H9 (cell line): ENCODE measurements at regions not wholly inside any gene's neighbourhood (a gene's known extent, or its start where the extent isn't known, plus 50 kb on each side); places are given as distances from the start of the nearest gene placed in this dataset.

Experiments used
- DNase-seq: peaks from one replicate; pipeline ENCODE4 v3.0.0-alpha.2; 2017
- H2AFZ ChIP-seq: one replicate; pipeline ENCODE4 v1.6.1; 2013; ENCODE audit warnings: mild to moderate bottlenecking, low read length, control low read depth, moderate library complexity
- H2AK5ac ChIP-seq: 2 replicates; pipeline ENCODE4 v1.6.1; 2013; ENCODE audit warnings: low read length, control low read depth, mixed read lengths; ENCODE audit not compliant: insufficient read length
- H2BK120ac ChIP-seq: one replicate; pipeline ENCODE4 v1.6.1; 2013; ENCODE audit warnings: low read depth, mild to moderate bottlenecking, low read length, control low read depth, inconsistent platforms; ENCODE audit not compliant: poor library complexity, severe bottlenecking
- H2BK12ac ChIP-seq: 2 replicates; pipeline ENCODE4 v1.6.1; 2013; ENCODE audit warnings: low read length, control low read depth, mixed read lengths, low read depth; ENCODE audit not compliant: insufficient read length
- H2BK15ac ChIP-seq: 2 replicates; pipeline ENCODE4 v1.6.1; 2013; ENCODE audit warnings: low read depth, low read length, control low read depth
- H2BK20ac ChIP-seq: one replicate; pipeline ENCODE4 v1.6.1; 2013; ENCODE audit warnings: low read depth, mild to moderate bottlenecking, low read length, control low read depth, inconsistent platforms; ENCODE audit not compliant: poor library complexity, severe bottlenecking
- H2BK5ac ChIP-seq: 2 replicates; pipeline ENCODE4 v1.6.1; 2013; ENCODE audit warnings: low read length, control low read depth, mixed read lengths; ENCODE audit not compliant: insufficient read length
- H3K14ac ChIP-seq: 2 replicates; pipeline ENCODE4 v1.6.1; 2013; ENCODE audit warnings: low read length, control low read depth; ENCODE audit not compliant: insufficient read depth
- H3K18ac ChIP-seq: 2 replicates; pipeline ENCODE4 v1.6.1; 2013; ENCODE audit warnings: low read depth, mild to moderate bottlenecking, mixed read lengths, low read length, control low read depth; ENCODE audit not compliant: insufficient read length
- H3K23ac ChIP-seq: 2 replicates; pipeline ENCODE4 v1.6.1; 2013; ENCODE audit warnings: low read length, control low read depth, mixed read lengths, low read depth; ENCODE audit not compliant: insufficient read length
- H3K23me2 ChIP-seq: 2 replicates; pipeline ENCODE4 v1.6.1; 2013; ENCODE audit warnings: low read depth, mild to moderate bottlenecking, mixed read lengths, low read length, control low read depth; ENCODE audit not compliant: insufficient read length, poor library complexity, severe bottlenecking
- H3K27ac ChIP-seq: 2 replicates; pipeline ENCODE4 v1.5.1; 2013; ENCODE audit warnings: low read length, control low read depth, mixed read lengths, low read depth; ENCODE audit not compliant: insufficient read length
- H3K27me3 ChIP-seq: 2 replicates; pipeline ENCODE4 v1.6.1; 2013; ENCODE audit warnings: low read length, control low read depth, inconsistent platforms; ENCODE audit not compliant: insufficient read depth
- H3K4ac ChIP-seq: 2 replicates; pipeline ENCODE4 v1.6.1; 2013; ENCODE audit warnings: low read depth, mild to moderate bottlenecking, control low read depth, inconsistent platforms, low read length, moderate library complexity
- H3K4me1 ChIP-seq: 2 replicates; pipeline ENCODE4 v1.6.1; 2013; ENCODE audit warnings: low read length, control low read depth, inconsistent platforms; ENCODE audit not compliant: insufficient read depth
- H3K4me2 ChIP-seq: 2 replicates; pipeline ENCODE4 v1.6.1; 2013; ENCODE audit warnings: low read length, control low read depth, mixed read lengths; ENCODE audit not compliant: insufficient read length, insufficient read depth
- H3K56ac ChIP-seq: 2 replicates; pipeline ENCODE4 v1.6.1; 2013; ENCODE audit warnings: low read depth, mild to moderate bottlenecking, mixed read lengths, low read length, control low read depth; ENCODE audit not compliant: insufficient read length
- H3K79me1 ChIP-seq: 2 replicates; pipeline ENCODE4 v1.6.1; 2013; ENCODE audit warnings: low read depth, mild to moderate bottlenecking, moderate library complexity, low read length, control low read depth, inconsistent platforms; ENCODE audit not compliant: insufficient read depth, poor library complexity, severe bottlenecking
- H3K79me2 ChIP-seq: 2 replicates; pipeline ENCODE4 v1.6.1; 2013; ENCODE audit warnings: low read length, control low read depth, inconsistent platforms; ENCODE audit not compliant: insufficient read depth
- H3K9ac ChIP-seq: 2 replicates; pipeline ENCODE4 v1.6.1; 2013; ENCODE audit warnings: low read length, control low read depth, mixed read lengths; ENCODE audit not compliant: insufficient read length; ENCODE audit errors: extremely low read depth
- H3K9me3 ChIP-seq: one replicate; pipeline ENCODE4 v1.6.1; 2013; ENCODE audit warnings: low read depth, low read length, inconsistent platforms; ENCODE audit not compliant: control insufficient read depth
- H3T11ph ChIP-seq: one replicate; pipeline ENCODE4 v1.6.1; 2013; ENCODE audit warnings: mild to moderate bottlenecking, low read length, control low read depth, inconsistent platforms
- H4K20me1 ChIP-seq: one replicate; pipeline ENCODE4 v1.6.1; 2013; ENCODE audit not compliant: control insufficient read depth, insufficient read length, insufficient read depth
- H4K5ac ChIP-seq: 2 replicates; pipeline ENCODE4 v1.6.1; 2013; ENCODE audit warnings: low read depth, mild to moderate bottlenecking, mixed read lengths, low read length, control low read depth; ENCODE audit not compliant: insufficient read length
- H4K8ac ChIP-seq: replicated peaks from 2 replicates; pipeline ENCODE4 v1.6.1; 2013; ENCODE audit warnings: low read length, control low read depth, mixed read lengths, low read depth; ENCODE audit not compliant: insufficient read length
- H4K91ac ChIP-seq: 2 replicates; pipeline ENCODE4 v1.6.1; 2013; ENCODE audit warnings: low read depth, mild to moderate bottlenecking, moderate library complexity, mixed read lengths, low read length, control low read depth; ENCODE audit not compliant: insufficient read length
- H3K27ac Mint-ChIP-seq, 3 experiments: 2 replicates in 2 of 3; 3 replicates in 1 of 3; pipeline ENCODE4 v1.8.0; 2020 to 2021; ENCODE audit warnings: mixed read lengths in 3 of 3, mild to moderate bottlenecking in 1 of 3, moderate library complexity in 1 of 3
- H3K27me3 Mint-ChIP-seq: 2 replicates; pipeline ENCODE4 v1.8.0; 2021; ENCODE audit warnings: low read depth, mild to moderate bottlenecking, moderate library complexity, mixed read lengths
- H3K36me3 Mint-ChIP-seq, 3 experiments: 2 replicates in 2 of 3; 3 replicates in 1 of 3; pipeline ENCODE4 v1.8.0; 2020 to 2021; ENCODE audit warnings: low read depth in 3 of 3, mixed read lengths in 3 of 3; ENCODE audit not compliant: insufficient read depth in 1 of 3
- H3K4me1 Mint-ChIP-seq, 2 experiments: 2 replicates each; pipeline ENCODE4 v1.8.0; 2020; ENCODE audit warnings: mixed read lengths in 2 of 2
- H3K4me3 Mint-ChIP-seq, 2 experiments: 2 replicates in 1 of 2; 3 replicates in 1 of 2; pipeline ENCODE4 v1.8.0; 2020 to 2021; ENCODE audit warnings: mild to moderate bottlenecking in 2 of 2, mixed read lengths in 2 of 2, moderate library complexity in 1 of 2
- H3K9me3 Mint-ChIP-seq, 2 experiments: 2 replicates in 1 of 2; 3 replicates in 1 of 2; pipeline ENCODE4 v1.8.0; 2020; ENCODE audit warnings: mild to moderate bottlenecking in 2 of 2, mixed read lengths in 2 of 2, moderate library complexity in 1 of 2
- CTCF ChIP-seq: fragments of 200-600 bp; sonication (generic); conservative IDR thresholded peaks from 3 replicates; pipeline ENCODE4 v1.8.0; 2021; ENCODE audit warnings: antibody characterized with exemption, mild to moderate bottlenecking
- WGBS: extraction: QIAGEN DNeasy Blood & Tissue Kit; methylation state at CpG from one replicate; pipeline ENCODE4 v1.1.7; 2013; ENCODE audit warnings: missing lambda C conversion rate, low lambda C conversion rate, mixed read lengths; ENCODE audit not compliant: insufficient read length; ENCODE audit errors: extremely low coverage; 5-methylcytosine and 5-hydroxymethylcytosine counted together

- no peak overlapping the region for H4K5ac ChIP-seq
- no peak overlapping the region for H4K91ac ChIP-seq
- no peak overlapping the region for H4K8ac ChIP-seq
- no peaks in the 10 kb centered on the region for H3K79me1 ChIP-seq
- Mint-ChIP-seq H3K4me1 (peaks cover 8 to 9% of the 10 kb centered on the region in 2 experiments), H3K9me3 (peaks cover 8 to 16% of the 10 kb centered on the region in 2 experiments; a peak in 4 of 5 replicates), H3K36me3 (peaks cover 2 to 17% (median 5%) of the 10 kb centered on the region in 3 experiments; a peak in 5 of 7 replicates), H3K27me3 (peaks cover 7% of the 10 kb centered on the region), H3K4me3 (no peak overlapping the region), H3K27ac (no peak overlapping the region)
- no peak overlapping the region for H2BK12ac ChIP-seq
- H2BK5ac ChIP-seq, result no peak overlapping the region
- H2AFZ ChIP-seq, result no peak overlapping the region
- H3T11ph ChIP-seq, result no peak overlapping the region
- WGBS, result no CpG with 5 or more reads among the region's 2 CpGs
- no peak for TF ChIP-seq CTCF
- H3K23ac ChIP-seq, result no peak overlapping the region
- H3K4ac ChIP-seq, result no peak overlapping the region
- H2AK5ac ChIP-seq, result no peak overlapping the region
- H2BK120ac ChIP-seq, result no peak overlapping the region
- H3K9ac ChIP-seq, result no peak overlapping the region
- no peaks in the 10 kb centered on the region for H3K9me3 ChIP-seq
- no peaks in the 10 kb centered on the region for H3K79me2 ChIP-seq
- no peaks in the 10 kb centered on the region for H3K27me3 ChIP-seq
- no peak overlapping the region for H3K18ac ChIP-seq
- H3K56ac ChIP-seq, result no peak overlapping the region
- H3K4me1 ChIP-seq, result peaks cover 2% of the 10 kb centered on the region; the same call in 1 of the 2 replicates
- no peak overlapping the region for H2BK15ac ChIP-seq
- no peak for DNase-seq
- H4K20me1 ChIP-seq, result no peaks in the 10 kb centered on the region
- no peak overlapping the region for H3K27ac ChIP-seq
- no peak overlapping the region for H2BK20ac ChIP-seq
- H3K14ac ChIP-seq, result no peak overlapping the region
- no peak overlapping the region for H3K4me2 ChIP-seq
- H3K23me2 ChIP-seq, result no peaks in the 10 kb centered on the region
Measured at GRCh38 chr2:23235292-23235691, 149.7 kb upstream of the KLHL29 start.
